GM12878 (cell line): ENCODE measurements at regions not wholly inside any gene's neighbourhood (a gene's known extent, or its start where the extent isn't known, plus 50 kb on each side); places are given as distances from the start of the nearest gene placed in this dataset.

Experiments used
- BHLHE40 ChIP-seq, 2 experiments: fragments of 450-650 bp in 1 of 2; IDR thresholded peaks; 2 replicates each; pipeline ENCODE4 v1.6.1; 2011 to 2017; ENCODE audit warnings: low read depth in 2 of 2, borderline replicate concordance in 1 of 2, improper control_type of control experiment in 1 of 2, low read length in 1 of 2, mild to moderate bottlenecking in 1 of 2
- HCFC1 ChIP-seq: fragments of 150-350 bp; IDR thresholded peaks from 2 replicates; pipeline ENCODE4 v1.6.1; 2014; ENCODE audit warnings: low read length
- HDGF ChIP-seq: fragments of 450-650 bp; IDR thresholded peaks from 2 replicates; pipeline ENCODE4 v1.6.1; 2016; ENCODE audit warnings: antibody characterized with exemption
- JUND ChIP-seq: IDR thresholded peaks from 2 replicates; pipeline ENCODE4 v1.6.1; 2012; ENCODE audit warnings: low read depth, mild to moderate bottlenecking, low read length, improper control_type of control experiment, moderate library complexity
- LARP7 ChIP-seq: fragments of 450-650 bp; IDR thresholded peaks from 2 replicates; pipeline ENCODE4 v1.6.1; 2017; ENCODE audit warnings: mild to moderate bottlenecking
- MXI1 ChIP-seq: fragments of 150-350 bp; IDR thresholded peaks from 2 replicates; pipeline ENCODE4 v1.6.1; 2011; ENCODE audit warnings: low read depth, mild to moderate bottlenecking, inconsistent platforms, low read length, improper control_type of control experiment
- POLR2AphosphoS5 ChIP-seq: IDR thresholded peaks from 2 replicates; pipeline ENCODE4 v1.6.1; 2011; ENCODE audit warnings: mild to moderate bottlenecking, low read length, inconsistent platforms
- POU2F2 ChIP-seq: IDR thresholded peaks from 3 replicates; pipeline ENCODE4 v1.6.1; 2011; ENCODE audit warnings: low read depth, mild to moderate bottlenecking, low read length, borderline replicate concordance
- RAD21 ChIP-seq: IDR thresholded peaks from 2 replicates; pipeline ENCODE4 v1.6.1; 2011; ENCODE audit warnings: mild to moderate bottlenecking, low read depth, low read length, moderate library complexity; ENCODE audit not compliant: insufficient read depth
- SP1 ChIP-seq: IDR thresholded peaks from one replicate; pipeline ENCODE4 v1.6.1; 2011; ENCODE audit warnings: low read depth, low read length
- USF1 ChIP-seq: IDR thresholded peaks from 2 replicates; pipeline ENCODE4 v1.6.1; 2011; ENCODE audit warnings: borderline replicate concordance, low read depth, mild to moderate bottlenecking, moderate library complexity, mixed read lengths, low read length; ENCODE audit not compliant: insufficient read depth; ENCODE audit errors: extremely low read length
- YY1 ChIP-seq: IDR thresholded peaks from 2 replicates; pipeline ENCODE4 v1.6.1; 2011; ENCODE audit warnings: low read depth, mild to moderate bottlenecking, low read length
- TF ChIP-seq, protein P1 (sequence below), 3 experiments: IDR thresholded peaks in 2 of 3; conservative IDR thresholded peaks in 1 of 3; 2 replicates each; pipeline ENCODE4 v1.5.1; 2011; ENCODE audit warnings: low read depth in 3 of 3, low read length in 3 of 3, mild to moderate bottlenecking in 3 of 3, control low read depth in 2 of 3, moderate library complexity in 2 of 3, inconsistent platforms in 1 of 3, mixed read lengths in 1 of 3; ENCODE audit not compliant: control insufficient read depth in 2 of 3, insufficient read depth in 1 of 3; ENCODE audit errors: extremely low read depth in 1 of 3

- TF ChIP-seq YY1 (no peak), BHLHE40 (IDR thresholded peaks at IDR 0.05; ENCODE audit: borderline replicate concordance in 1 of 2, low read depth in 2 of 2, low read length in 1 of 2) (no peak), SP1 (no peak), USF1 (no peak), POLR2AphosphoS5 (no peak), HDGF (no peak), JUND (no peak), POU2F2 (no peak), MXI1 (no peak), LARP7 (no peak), RAD21 (no peak), HCFC1 (no peak)
- TF ChIP-seq, protein P1, sequence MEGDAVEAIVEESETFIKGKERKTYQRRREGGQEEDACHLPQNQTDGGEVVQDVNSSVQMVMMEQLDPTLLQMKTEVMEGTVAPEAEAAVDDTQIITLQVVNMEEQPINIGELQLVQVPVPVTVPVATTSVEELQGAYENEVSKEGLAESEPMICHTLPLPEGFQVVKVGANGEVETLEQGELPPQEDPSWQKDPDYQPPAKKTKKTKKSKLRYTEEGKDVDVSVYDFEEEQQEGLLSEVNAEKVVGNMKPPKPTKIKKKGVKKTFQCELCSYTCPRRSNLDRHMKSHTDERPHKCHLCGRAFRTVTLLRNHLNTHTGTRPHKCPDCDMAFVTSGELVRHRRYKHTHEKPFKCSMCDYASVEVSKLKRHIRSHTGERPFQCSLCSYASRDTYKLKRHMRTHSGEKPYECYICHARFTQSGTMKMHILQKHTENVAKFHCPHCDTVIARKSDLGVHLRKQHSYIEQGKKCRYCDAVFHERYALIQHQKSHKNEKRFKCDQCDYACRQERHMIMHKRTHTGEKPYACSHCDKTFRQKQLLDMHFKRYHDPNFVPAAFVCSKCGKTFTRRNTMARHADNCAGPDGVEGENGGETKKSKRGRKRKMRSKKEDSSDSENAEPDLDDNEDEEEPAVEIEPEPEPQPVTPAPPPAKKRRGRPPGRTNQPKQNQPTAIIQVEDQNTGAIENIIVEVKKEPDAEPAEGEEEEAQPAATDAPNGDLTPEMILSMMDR (IDR thresholded peaks at IDR 0.05 in 2 of 3, conservative IDR thresholded peaks at IDR 0.05 in 1 of 3; ENCODE audit: control insufficient read depth in 2 of 3, extremely low read depth in 1 of 3, insufficient read depth in 1 of 3, low read depth in 3 of 3, low read length in 3 of 3): no peak
Observed at GRCh38 chr1:79629414-79629813, 622.9 kb upstream of the ADGRL4 start.
